Psoas muscle (tissue), 7 donors: ENCODE measurements at regions not wholly inside any gene's neighbourhood (a gene's known extent, or its start where the extent isn't known, plus 50 kb on each side); places are given as distances from the start of the nearest gene placed in this dataset.

Experiments used
- ATAC-seq, 4 donors: fragments of 200-7000 bp; cut with Tn5 transposase; one replicate each; pipeline ENCODE4 v1.9.1; 2020; ENCODE audit warnings: moderate library complexity in 3 of 4, mild to moderate bottlenecking in 2 of 4
- DNase-seq, 2 donors: peaks; one replicate each; pipeline ENCODE4 v3.0.0-alpha.2; 2020
- H3K27ac ChIP-seq: fragments of 200-600 bp; one replicate; pipeline ENCODE4 v1.8.0; 2022
- H3K27me3 ChIP-seq, 3 donors: fragments of 200-600 bp in 1 of 3; one replicate each; pipeline versions ENCODE4 v1.6.1 to v1.8.0; 2013 to 2022; ENCODE audit warnings: low read length in 2 of 3, mild to moderate bottlenecking in 2 of 3, moderate library complexity in 1 of 3; ENCODE audit not compliant: insufficient read depth in 3 of 3
- H3K36me3 ChIP-seq, 2 donors: fragments of 200-600 bp in 1 of 2; one replicate each; pipeline versions ENCODE4 v1.6.1 to v1.8.0; 2013 to 2022; ENCODE audit warnings: low read depth in 1 of 2, mild to moderate bottlenecking in 1 of 2, moderate library complexity in 1 of 2; ENCODE audit not compliant: insufficient read depth in 1 of 2
- H3K4me1 ChIP-seq: fragments of 200-600 bp; one replicate; pipeline ENCODE4 v1.8.0; 2022
- H3K4me3 ChIP-seq: fragments of 200-600 bp; one replicate; pipeline ENCODE4 v1.8.0; 2022; ENCODE audit warnings: mild to moderate bottlenecking
- H3K9me3 ChIP-seq: fragments of 200-600 bp; one replicate; pipeline ENCODE4 v1.8.0; 2022
- WGBS, 3 donors: extraction: QIAGEN DNeasy Blood & Tissue Kit; methylation state at CpG; one replicate each; pipeline versions ENCODE4 v1.1.6 to v1.1.7; 2013; 5-methylcytosine and 5-hydroxymethylcytosine counted together
- intact Hi-C, 2 donors: fragments of 100-400 bp; cut with DNase I; formaldehyde crosslinking; loops; one replicate each; pipeline versions ENCODE4 v1.11.0 to v1.14.2; 2022
- TF ChIP-seq, protein P1 (sequence below): fragments of 200-600 bp; IDR thresholded peaks from one replicate; pipeline ENCODE4 v1.8.0; 2022; ENCODE audit warnings: antibody characterized with exemption
- donor health status: healthy with polysubstance abuse.
- donor health status: DM: no; HTN: no; CAD: no; lungs with moderate emphysema.
- donor health status: Bipolar disorder and iron deficiency.
- donor health status: healthy.
- donor health status: DM: yes; HTN: yes; CAD: no.
- donor health status: DM: no; HTN: no; CAD: no.
- donor health status: DM: yes; HTN: yes; CAD: no.

DNA sequence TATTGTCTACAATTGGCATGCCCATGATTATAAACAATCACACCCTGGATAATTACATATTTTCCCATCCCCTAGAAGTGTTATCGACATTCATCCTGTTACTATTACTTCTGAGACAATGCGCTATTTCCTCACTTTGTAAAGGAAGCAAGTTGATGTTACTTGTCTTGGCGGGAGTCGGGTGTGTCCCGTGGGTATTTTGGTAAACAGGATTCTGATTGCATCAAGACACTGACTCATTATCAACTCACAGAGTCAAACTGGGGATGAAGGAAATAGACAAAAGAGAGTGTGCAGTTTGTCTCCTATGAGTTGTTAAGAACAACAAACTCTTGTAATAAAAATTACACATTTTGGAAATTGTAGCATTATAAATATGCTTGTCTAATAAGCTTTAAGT is 142.7 kb downstream of the GALR1 start:
- Histone ChIP-seq H3K27me3 (no peaks in the 10 kb centered on the region), H3K27ac (no peak overlapping the region), H3K4me3 (no peak overlapping the region), H3K36me3 (no peaks in the 10 kb centered on the region), H3K9me3 (no peaks in the 10 kb centered on the region), H3K4me1 (no peaks in the 10 kb centered on the region)
- intact Hi-C loops: no loop called here
- WGBS, 3 donors: 69 to 74% (median 71%) methylated on average over 5 of the region's 5 CpGs
- no peak for ATAC-seq
- no peak for DNase-seq
- TF ChIP-seq, protein P1, sequence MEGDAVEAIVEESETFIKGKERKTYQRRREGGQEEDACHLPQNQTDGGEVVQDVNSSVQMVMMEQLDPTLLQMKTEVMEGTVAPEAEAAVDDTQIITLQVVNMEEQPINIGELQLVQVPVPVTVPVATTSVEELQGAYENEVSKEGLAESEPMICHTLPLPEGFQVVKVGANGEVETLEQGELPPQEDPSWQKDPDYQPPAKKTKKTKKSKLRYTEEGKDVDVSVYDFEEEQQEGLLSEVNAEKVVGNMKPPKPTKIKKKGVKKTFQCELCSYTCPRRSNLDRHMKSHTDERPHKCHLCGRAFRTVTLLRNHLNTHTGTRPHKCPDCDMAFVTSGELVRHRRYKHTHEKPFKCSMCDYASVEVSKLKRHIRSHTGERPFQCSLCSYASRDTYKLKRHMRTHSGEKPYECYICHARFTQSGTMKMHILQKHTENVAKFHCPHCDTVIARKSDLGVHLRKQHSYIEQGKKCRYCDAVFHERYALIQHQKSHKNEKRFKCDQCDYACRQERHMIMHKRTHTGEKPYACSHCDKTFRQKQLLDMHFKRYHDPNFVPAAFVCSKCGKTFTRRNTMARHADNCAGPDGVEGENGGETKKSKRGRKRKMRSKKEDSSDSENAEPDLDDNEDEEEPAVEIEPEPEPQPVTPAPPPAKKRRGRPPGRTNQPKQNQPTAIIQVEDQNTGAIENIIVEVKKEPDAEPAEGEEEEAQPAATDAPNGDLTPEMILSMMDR: no peak

DNA sequence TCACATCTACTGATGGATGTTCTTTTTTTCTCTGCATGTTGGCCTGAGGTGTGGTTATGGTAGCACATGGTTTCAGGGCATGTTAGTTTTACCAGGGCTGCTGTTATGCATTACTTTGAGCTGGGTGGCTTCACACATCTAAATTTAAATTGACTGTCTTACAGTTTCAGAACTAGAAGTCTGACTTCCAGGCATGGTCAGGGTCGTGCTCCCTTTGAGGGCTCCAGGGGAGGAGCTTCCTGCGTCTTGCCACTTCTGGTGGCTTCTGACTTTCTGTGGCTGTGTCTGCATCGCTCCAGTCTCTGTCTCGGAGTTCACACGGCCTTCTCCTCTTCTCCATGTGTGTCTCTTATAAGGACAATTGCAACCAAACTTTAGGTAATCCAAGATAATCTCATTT is 143.9 kb downstream of the GALR1 start:
- no peak overlapping the region for H3K4me3 ChIP-seq
- no peak for ATAC-seq
- no peaks in the 10 kb centered on the region for H3K27me3 ChIP-seq
- intact Hi-C loops: no loop called here
- H3K9me3 ChIP-seq: no peaks in the 10 kb centered on the region
- no peaks in the 10 kb centered on the region for H3K4me1 ChIP-seq
- no peak for DNase-seq
- TF ChIP-seq, protein P1: no peak
- no peaks in the 10 kb centered on the region for H3K36me3 ChIP-seq
- no peak overlapping the region for H3K27ac ChIP-seq
- WGBS, 3 donors: 75 to 82% (median 82%) methylated on average over 5 of the region's 5 CpGs

DNA sequence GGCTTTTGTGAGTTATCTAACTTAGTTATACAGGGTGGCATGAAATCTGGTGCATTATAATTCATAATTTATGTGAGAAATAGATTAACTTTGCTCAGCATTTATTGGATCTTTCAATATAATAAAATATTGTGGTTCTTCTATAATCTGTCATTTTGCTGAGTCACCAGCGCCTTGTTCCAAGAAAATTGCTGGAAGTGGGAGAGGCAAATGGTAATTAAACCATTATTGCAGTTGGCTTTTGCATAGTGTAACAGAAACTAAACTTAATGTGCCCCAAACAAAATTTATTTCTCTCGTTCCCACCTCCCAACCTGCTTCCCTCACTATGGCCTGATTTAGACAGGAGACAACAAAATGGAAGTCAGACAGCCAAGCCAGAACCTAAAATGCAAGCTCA is 146.3 kb downstream of the GALR1 start:
- 48 to 50% (median 49%) methylated on average over 2 of the region's 2 CpGs for WGBS, 3 donors
- ATAC-seq (no peak), DNase-seq (no peak)
- H3K36me3 ChIP-seq: no peaks in the 10 kb centered on the region
- intact Hi-C loops: no loop called here
- TF ChIP-seq, protein P1: no peak
- H3K4me3 ChIP-seq: no peak overlapping the region
- no peak overlapping the region for H3K27ac ChIP-seq
- H3K9me3 ChIP-seq: no peaks in the 10 kb centered on the region
- no peaks in the 10 kb centered on the region for H3K27me3 ChIP-seq
- no peaks in the 10 kb centered on the region for H3K4me1 ChIP-seq

DNA sequence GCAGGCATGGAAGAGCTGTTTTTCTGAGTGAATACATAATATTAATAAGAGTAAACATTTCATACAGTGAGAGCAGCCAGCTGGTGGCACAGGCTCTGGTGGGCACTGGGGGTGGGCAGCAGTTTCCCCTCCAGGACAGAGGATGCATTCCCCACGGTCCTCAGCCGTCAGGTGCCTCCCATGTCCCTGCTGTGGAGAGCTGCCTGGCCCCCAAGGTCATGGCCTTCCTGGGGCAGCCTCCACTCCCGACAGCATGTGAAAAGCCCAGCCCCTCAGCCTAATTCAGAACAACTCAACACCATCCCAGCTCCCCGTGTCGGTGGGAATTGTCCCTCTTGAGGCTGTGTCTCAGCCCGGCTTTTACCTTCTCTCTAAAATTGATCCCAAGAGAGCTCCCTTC is 147.4 kb downstream of the GALR1 start:
- intact Hi-C loops: no loop called here
- Histone ChIP-seq H3K4me3 (no peak overlapping the region), H3K27me3 (no peaks in the 10 kb centered on the region), H3K36me3 (no peaks in the 10 kb centered on the region), H3K27ac (no peak overlapping the region), H3K9me3 (no peaks in the 10 kb centered on the region), H3K4me1 (no peaks in the 10 kb centered on the region)
- 62 to 82% (median 72%) methylated on average over 6 of the region's 6 CpGs for WGBS, 3 donors
- DNase-seq (no peak), ATAC-seq (no peak)
- TF ChIP-seq, protein P1: no peak

DNA sequence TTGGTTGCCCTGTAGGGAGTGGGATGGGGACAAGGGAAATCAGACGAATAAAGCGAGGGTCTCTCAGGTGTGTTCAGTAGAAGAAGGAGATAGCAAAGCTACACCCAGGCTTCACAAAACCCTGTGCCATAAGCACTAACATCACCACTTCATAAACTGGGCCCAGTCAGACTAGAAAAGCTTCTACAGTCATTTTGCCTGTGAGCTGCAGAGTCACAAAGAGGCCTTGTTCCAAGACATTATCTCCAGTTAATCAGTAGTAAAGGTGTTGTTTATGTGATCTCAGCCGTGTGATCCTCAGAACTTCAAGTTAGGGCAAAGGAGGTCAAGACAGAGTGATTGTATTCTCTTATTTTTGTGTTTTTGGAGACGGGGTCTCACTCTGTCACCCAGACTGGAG is 148.0 kb downstream of the GALR1 start:
- intact Hi-C loops: no loop called here
- DNase-seq (no peak), ATAC-seq (no peak)
- no peak overlapping the region for H3K27ac ChIP-seq
- TF ChIP-seq, protein P1: no peak
- no peaks in the 10 kb centered on the region for H3K27me3 ChIP-seq
- H3K4me3 ChIP-seq: no peak overlapping the region
- WGBS, 3 donors: 57 to 83% (median 75%) methylated on average over 4 of the region's 4 CpGs
- H3K36me3 ChIP-seq: no peaks in the 10 kb centered on the region
- no peaks in the 10 kb centered on the region for H3K4me1 ChIP-seq
- no peaks in the 10 kb centered on the region for H3K9me3 ChIP-seq
